HG03354 (cell line): ENCODE measurements at regions not wholly inside any gene's neighbourhood (a gene's known extent, or its start where the extent isn't known, plus 50 kb on each side); places are given as distances from the start of the nearest gene placed in this dataset.
A peak's percentile ranks its signal among the peaks of the same experiment; 100 is the strongest.

ENCODE experiments used
- ATAC-seq: cut with Tn5 transposase; IDR thresholded peaks from one replicate; pipeline ENCODE4 v1.9.1; 2021; ENCODE audit warnings: mild to moderate bottlenecking; ENCODE audit not compliant: unreplicated experiment, poor library complexity, severe bottlenecking

- ATAC-seq, result no peak
Observed at GRCh38 chr2:64329848-64330247, 124.1 kb upstream of the LGALSL start.

GRCh38 chr2:64330281-64331113, 123.5 kb upstream of the LGALSL start:
- no peak for ATAC-seq

- ATAC-seq, result no peak
Observed at GRCh38 chr2:64331114-64331645, 122.8 kb upstream of the LGALSL start.

GRCh38 chr2:64331849-64332699, 121.9 kb upstream of the LGALSL start:
- no peak for ATAC-seq

GRCh38 chr2:64336171-64336570, 117.8 kb upstream of the LGALSL start:
- no peak for ATAC-seq

DNA sequence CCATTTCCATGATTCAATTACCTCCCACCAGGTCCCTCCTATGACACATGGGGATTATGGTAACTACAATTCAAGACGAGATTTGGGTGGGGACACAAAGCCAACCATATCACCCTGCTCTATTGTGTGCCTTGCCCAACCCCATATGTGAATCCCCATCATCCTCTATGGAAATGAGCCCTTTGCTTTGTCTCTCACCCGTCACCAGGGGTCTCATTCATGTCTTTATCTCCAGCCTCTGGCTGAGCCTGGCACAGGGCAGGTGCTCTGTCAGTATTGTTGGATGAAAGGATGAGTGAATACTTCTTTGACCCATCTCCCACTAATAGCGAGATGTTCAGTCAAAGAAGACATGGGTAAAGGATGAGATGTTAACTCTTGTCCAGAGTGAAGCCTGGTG, 116.6 kb upstream of the LGALSL start:
- no peak for ATAC-seq

DNA sequence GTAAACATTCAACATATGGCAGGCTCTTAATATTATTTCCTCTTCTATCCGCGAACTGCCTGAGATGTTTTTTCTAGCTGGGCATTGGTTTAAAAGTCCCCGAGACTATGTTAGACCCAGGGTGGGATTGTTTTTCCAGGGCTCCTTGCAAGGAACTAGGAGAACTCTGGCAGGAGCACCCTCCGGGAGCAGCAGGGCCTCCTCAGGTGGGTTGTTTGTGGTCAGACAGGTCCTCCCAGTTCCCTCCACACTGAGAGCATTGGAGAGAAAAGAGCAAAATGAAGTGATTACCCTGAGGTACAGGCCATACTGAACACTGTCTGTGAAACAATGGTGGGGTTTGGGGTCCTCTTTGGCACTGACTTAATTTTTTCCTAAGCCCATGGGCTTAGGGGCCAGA, 115.9 kb upstream of the LGALSL start:
- no peak for ATAC-seq

DNA sequence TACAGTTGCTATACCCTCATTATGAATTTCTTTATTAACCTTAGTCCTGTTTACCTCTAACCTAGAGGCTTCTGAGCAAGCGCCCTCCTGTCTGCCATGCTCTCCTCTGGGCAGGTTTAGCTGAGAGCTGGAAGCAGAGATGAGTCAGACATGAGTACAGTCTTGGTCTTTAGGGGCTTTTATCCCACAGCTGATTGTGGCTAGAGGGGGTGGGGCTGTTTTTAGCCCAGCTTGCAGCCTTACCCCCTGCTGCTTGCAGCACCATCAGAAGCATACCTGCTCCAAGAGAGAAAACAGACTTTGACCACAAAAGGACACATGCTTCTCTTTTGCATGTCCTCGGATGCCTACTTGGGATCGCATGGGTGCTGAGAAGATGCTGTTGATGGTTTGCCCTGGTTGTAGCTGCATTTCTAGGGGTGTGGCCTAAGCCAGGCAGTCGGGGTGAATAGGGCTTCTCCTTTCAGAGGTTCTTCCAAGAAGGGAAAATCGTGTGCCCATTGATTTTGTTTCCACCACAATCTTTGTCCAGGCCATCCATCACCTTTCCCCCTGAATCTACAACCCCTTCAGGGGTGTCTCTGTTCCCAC, 115.0 kb upstream of the LGALSL start:
- no peak for ATAC-seq

DNA sequence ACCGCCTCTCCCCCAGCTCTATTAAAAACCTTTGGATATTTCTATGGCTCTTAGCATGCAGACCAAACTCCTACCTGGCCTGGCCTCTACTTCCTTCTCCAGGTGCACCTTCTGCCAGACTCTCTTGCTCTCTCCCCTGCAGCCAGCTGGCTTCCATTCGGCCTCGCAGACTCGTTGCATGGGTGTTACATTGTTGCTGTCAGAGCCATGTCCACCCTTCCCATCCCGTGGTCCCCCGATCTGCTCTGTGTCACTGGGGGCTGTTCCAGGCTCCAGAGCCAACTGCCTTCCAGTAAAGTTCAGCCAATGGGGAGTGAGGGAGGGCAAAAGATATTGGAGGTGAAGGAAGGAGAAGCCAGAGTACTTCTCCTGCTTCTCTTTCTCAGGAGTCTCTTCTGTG, 112.5 kb upstream of the LGALSL start:
- no peak for ATAC-seq

GRCh38 chr2:64342195-64343099, 111.5 kb upstream of the LGALSL start:
- ATAC-seq, result no peak

GRCh38 chr2:64344999-64345576, 108.9 kb upstream of the LGALSL start:
- ATAC-seq, result no peak

DNA sequence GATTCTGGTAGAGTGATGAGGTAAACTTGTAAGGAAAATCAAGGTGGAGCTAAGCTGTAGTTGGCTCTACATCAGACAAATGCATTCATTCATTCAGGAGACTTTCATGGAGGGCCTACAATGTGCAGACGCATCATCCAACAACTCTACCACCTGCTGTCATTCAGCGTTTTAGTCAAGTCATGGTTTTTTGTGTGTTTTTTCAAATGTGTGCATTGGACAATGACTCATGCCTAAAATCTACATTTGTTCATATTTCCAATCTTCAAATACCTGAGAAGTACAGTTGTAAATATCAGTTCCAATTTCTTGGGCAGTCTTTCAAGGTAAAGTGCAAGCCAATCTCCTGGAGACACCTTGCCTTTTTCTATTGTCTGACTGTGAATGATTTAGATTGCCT, 108.0 kb upstream of the LGALSL start:
- ATAC-seq, result no peak

DNA sequence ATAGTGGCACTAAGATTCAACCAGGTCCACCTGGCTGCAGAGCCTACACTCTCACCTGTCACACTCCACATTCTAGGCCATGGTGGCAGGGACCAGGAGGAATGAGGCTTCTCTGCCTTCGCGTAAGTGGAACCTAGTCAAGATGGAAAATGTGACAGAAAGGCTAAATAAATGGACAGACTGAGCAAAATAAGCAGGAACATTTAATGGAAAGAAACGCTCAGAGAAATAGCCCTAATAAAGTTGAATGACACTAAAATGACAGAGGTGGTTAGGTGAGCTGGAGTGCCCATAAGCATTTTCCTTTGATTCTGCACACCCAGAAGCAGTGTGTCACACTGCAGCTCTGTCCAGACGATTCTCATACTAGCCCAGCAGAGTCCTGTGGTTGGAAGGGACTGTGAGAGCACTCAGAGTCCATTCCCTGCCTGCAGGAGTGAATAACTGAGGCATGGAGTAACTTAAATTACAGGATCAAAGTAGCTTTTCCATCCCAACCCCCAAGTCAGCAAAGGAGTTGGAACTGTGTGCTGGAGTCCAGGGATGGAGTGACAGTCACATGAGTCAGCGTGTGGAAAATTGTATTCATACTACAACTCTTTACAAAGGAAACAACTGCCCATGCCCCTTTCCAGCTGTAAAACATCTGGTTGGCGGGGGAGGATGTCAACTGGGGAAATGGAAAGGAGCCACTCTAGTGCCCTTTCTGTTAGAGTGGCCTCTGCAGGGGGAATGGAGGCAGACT, 105.4 kb upstream of the LGALSL start:
- no peak for ATAC-seq

DNA sequence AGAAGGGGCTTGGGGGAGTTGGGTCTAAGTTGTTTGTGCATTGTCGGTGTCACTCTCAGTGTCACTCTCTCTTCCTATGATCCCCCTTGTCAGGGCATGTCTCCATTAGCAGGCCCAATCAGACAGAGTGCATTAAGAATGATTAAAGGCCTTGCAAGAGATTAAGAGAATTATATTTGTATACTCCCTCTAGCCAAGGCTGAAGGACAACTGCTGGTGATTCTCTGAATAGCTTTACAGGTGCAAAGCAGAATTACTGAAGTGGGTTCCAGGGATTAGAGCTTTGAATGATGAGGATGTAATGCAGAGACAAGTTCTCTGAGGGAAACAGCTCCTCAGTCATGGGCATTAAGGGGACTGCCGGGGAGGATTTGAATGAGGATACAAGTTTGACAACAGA, 104.8 kb upstream of the LGALSL start:
- no peak for ATAC-seq

- no peak for ATAC-seq
Observed at GRCh38 chr2:64350996-64351395, 103.0 kb upstream of the LGALSL start.

DNA sequence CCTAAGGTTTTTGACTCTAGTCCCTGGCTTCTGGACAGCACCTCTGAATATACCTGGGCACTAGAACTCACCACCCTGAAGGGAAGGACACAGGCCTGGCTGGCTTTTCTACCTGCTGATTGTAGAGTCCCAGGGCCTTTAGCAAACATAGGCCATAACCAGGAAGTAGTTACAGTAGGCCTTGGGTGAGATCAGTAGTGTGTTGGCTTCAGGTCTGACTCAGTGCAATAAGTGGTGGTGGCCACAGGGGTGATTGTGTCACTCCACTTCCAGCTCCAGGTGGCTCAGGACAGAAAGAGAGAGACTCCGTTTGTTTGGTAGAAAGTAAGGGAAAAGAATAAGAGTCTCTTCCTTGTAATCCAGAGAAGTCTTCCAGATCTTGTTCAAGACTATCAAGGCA, 101.7 kb upstream of the LGALSL start:
- peak; percentile 39 for ATAC-seq

DNA sequence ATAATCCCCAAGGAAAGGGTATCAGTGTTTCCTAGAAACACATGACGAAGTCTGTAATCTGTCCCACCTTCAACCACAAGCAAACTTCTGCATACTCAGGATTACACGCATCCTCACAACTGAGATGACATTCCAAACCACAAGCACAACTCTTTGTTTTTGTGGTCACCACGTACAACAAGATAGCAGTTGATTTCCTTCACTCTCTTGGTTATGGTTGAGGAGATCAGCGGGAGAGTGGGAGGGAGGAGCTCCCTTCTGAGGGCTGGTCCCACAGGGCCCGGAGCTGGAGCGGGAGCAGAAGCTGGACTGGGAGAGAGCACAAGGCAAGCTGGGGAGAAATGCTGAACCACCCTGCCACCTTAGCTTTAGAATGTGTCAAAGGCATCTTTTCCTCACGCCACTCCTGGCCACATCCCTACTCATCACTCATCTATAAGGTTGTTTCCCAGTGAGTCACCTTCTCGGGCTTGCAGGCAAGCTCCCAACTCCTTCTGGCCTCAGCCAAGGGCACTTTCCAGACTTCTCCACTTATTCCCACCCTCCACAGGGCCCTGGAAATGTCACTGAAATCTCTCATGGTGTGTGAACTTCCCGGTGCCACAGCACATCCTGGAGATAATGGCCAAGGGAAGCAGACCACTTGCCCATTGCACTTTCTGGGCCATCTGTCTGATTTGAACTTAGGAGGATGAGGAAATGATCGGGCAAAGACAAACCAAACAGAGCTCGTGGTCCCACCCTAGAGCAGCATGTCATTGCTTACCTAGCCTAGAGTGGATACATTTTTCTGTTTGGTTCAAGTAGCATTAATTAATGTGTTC, 98.9 kb upstream of the LGALSL start:
- ATAC-seq, result no peak

DNA sequence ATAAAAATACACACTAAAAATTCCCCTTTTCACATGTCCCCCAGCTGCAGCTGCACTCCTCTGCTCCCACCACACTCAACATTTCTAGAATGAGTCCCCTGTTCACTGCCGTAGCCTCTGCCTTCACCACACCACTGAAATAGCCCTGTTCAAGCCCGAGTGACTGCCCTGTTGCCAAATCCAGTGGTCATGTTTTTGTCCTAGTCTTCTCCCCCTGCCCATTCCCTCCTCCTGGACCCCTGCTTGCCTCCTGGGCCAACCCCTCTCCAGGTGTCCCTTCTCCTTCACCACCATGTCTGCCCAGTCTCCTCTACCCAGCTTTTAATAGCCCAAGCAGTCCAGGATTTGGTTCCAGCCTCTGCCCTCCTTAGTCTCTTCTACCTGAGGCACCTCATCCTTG, 97.1 kb upstream of the LGALSL start:
- no peak for ATAC-seq
